ENCODE measurements at regions not wholly inside any gene's neighbourhood (a gene's known extent, or its start where the extent isn't known, plus 50 kb on each side); places are given as distances from the start of the nearest gene placed in this dataset.
A peak's percentile ranks its signal among the peaks of the same experiment; 100 is the strongest.

DNA sequence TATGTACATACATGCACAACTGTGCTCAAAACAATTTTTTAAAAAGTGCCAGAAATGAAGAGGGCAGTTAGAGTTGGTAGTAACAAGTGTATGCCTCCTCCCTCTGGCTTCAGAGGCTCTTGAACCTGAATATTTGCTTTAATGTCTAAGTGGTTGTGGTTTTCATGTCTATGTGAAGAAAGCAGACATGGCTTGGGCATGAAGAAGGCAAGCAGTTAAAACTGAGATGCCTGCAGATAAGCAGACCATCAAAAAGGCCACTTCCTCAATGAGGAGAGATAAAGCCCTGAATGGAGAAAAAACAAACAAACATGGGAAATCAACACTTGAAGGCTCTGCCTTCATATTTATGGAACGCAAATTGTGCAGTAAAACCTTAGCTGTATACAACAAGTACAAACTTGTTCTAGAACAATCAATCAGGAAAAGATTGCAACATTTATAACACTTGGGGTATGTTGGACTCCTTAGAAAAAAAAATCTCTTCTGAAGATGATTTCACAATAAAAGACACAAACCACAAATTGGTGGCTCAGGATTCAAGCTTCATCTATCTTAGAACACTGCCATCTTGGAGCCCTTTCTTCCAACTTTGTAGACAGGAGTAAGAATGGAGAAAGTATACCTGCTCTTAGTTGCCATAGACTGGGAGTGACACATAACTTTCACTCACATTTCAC, 52.7 kb upstream of the PLA2G4A start:
- TF ChIP-seq, protein P1, sequence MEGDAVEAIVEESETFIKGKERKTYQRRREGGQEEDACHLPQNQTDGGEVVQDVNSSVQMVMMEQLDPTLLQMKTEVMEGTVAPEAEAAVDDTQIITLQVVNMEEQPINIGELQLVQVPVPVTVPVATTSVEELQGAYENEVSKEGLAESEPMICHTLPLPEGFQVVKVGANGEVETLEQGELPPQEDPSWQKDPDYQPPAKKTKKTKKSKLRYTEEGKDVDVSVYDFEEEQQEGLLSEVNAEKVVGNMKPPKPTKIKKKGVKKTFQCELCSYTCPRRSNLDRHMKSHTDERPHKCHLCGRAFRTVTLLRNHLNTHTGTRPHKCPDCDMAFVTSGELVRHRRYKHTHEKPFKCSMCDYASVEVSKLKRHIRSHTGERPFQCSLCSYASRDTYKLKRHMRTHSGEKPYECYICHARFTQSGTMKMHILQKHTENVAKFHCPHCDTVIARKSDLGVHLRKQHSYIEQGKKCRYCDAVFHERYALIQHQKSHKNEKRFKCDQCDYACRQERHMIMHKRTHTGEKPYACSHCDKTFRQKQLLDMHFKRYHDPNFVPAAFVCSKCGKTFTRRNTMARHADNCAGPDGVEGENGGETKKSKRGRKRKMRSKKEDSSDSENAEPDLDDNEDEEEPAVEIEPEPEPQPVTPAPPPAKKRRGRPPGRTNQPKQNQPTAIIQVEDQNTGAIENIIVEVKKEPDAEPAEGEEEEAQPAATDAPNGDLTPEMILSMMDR (conservative IDR thresholded peaks at IDR 0.05; ENCODE audit: low read depth, low read length) = no peak
- no peak overlapping the region for H3K4me3 ChIP-seq (ENCODE audit: low read depth, low read length)
- peak; percentile 4 for DNase-seq (ENCODE audit: low read depth)

DNA sequence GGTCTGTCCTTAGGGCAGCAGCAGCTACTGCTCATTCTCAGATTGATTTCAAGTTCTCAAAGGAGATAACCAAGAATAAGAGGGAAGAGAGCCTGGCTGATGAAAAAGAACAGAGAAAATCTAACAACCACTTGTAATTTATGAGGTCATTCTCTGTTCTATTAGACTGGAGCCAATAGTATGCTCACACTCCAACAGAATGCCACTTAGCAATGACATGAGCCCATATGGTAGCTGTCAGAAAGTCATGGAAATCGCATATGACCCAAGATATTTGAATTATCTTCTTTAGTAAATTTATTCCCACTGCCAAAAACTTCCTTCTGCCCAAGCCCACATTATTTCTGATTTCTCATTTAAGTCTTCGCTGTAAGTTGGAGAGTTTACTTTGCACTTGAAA, 53.7 kb upstream of the PLA2G4A start:
- TF ChIP-seq, protein P1 (conservative IDR thresholded peaks at IDR 0.05; ENCODE audit: low read depth, low read length) = no peak
- H3K4me3 ChIP-seq (ENCODE audit: low read depth, low read length) = no peak overlapping the region
- DNase-seq (ENCODE audit: low read depth) = no peak

DNA sequence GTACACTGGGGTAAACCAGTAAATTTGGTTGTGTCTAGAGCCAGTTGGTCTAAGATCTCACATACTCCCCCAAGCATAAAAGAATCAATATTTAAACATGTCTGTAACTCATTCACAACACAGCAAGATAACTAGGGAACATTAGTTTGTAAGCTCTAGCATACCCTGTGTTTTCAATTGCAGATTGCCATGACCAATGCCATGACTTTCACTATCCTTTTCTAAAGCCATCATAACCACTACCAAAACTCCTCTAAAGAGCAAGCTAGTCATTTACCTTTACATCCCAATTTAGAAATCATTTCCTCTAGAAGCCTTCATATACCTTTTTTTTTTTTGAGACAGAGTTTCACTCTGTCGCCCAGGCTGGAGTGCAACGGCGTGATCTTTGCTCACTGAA, 56.5 kb upstream of the PLA2G4A start:
- no peak for DNase-seq (ENCODE audit: low read depth)
- TF ChIP-seq, protein P1 (conservative IDR thresholded peaks at IDR 0.05; ENCODE audit: low read depth, low read length) = no peak
- no peak overlapping the region for H3K4me3 ChIP-seq (ENCODE audit: low read depth, low read length)

DNA sequence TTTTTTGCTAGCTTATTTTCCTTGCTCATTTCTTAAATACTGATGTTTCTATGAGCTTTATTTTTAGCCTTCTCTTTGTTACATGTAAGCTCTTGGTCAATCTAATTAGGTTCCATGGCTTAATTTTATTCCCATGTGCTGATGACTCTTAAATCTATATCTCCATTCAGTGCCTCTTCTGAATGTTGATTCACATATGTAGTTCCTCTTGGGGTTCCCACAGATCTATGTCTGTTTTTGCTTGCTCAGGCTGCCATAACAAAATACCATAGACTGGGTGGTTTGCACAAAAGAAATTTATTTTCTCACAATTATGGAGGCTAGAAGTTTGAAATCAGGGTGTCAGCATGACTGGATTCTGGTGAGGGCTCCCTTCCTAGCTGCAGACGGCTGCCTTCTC, 58.3 kb upstream of the PLA2G4A start:
- DNase-seq (ENCODE audit: low read depth) = no peak
- H3K4me3 ChIP-seq (ENCODE audit: low read depth, low read length) = no peak overlapping the region
- TF ChIP-seq, protein P1 (conservative IDR thresholded peaks at IDR 0.05; ENCODE audit: low read depth, low read length) = no peak

DNA sequence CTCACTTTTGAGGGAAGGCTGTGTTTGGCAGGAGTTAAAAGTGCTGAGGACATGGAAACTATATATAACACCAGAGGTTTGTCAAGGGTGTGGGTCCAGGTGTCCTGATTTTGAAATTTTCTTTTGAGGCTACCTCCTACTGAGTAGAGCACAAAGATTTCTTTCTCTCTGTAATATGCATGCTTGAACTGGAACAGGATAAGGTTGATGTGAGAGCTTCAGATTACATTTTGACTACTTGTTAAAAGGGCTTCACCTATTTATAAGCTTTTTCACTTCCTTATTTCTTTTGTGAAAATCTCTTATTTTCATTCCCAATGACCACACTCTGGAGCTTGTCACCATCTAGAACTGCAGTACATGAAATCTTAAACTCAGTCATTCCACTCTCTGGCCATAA, 59.8 kb upstream of the PLA2G4A start:
- TF ChIP-seq, protein P1 (conservative IDR thresholded peaks at IDR 0.05; ENCODE audit: low read depth, low read length) = no peak
- H3K4me3 ChIP-seq (ENCODE audit: low read depth, low read length) = no peak overlapping the region
- DNase-seq (ENCODE audit: low read depth) = peak; percentile 8

DNA sequence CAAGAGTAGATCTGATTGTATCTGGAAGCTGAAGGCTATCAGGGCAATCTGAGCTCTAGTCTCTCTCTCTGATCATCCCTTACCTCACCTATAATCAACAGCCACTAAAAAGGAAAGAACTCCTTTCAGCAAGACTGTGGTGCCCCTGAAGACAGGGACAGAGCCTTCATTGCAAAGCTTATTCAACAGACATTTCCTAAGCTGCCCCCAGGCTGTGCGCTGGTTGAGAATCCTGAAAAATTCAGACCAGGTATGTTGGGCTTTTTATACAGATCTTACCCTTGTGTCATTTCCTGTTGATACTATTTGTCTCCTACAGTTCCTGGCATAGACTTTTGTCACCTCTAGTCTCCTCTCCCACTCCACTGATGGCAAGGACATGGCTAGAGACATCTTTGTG, 63.3 kb upstream of the PLA2G4A start:
- TF ChIP-seq, protein P1 (conservative IDR thresholded peaks at IDR 0.05; ENCODE audit: low read depth, low read length) = no peak
- no peak for DNase-seq (ENCODE audit: low read depth)
- no peak overlapping the region for H3K4me3 ChIP-seq (ENCODE audit: low read depth, low read length)

DNA sequence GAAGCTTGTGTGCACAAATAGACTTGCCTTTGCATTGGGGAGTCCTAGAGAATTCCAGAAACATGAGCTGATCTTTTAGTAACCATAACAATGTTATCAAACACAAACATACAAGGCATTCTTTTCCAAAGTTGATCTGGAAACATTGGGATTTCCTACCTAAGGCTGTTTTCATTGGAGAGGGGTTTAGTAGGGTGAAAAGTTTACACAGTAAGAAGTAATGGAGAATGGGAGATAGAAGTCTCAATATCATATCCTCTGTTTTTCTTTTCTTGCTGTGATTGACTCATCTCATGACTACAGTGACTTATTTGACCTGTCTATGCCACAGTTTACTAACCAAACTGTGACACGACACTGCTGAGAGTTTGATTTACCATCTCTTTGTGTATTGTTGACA, 65.6 kb upstream of the PLA2G4A start:
- peak; percentile 69 for DNase-seq (ENCODE audit: low read depth)
- TF ChIP-seq, protein P1 (conservative IDR thresholded peaks at IDR 0.05; ENCODE audit: low read depth, low read length) = no peak
- H3K4me3 ChIP-seq (ENCODE audit: low read depth, low read length) = no peak overlapping the region

Data from choroid plexus epithelial cell (primary cell).